Suprapubic skin (tissue), 3 donors: ENCODE measurements at regions not wholly inside any gene's neighbourhood (a gene's known extent, or its start where the extent isn't known, plus 50 kb on each side); places are given as distances from the start of the nearest gene placed in this dataset.

ENCODE experiments used
- CTCF ChIP-seq, 2 donors: fragments of 200-600 bp in 1 of 2; fragments of 450-650 bp in 1 of 2; sonication (generic) in 1 of 2; IDR thresholded peaks; one replicate each; pipeline ENCODE4 v1.5.1; 2016 to 2019; ENCODE audit warnings: antibody characterized with exemption in 2 of 2, mild to moderate bottlenecking in 1 of 2, moderate library complexity in 1 of 2
- POLR2A ChIP-seq, 2 donors: fragments of 450-650 bp; IDR thresholded peaks; one replicate each; pipeline ENCODE4 v1.6.1; 2017; ENCODE audit warnings: antibody characterized with exemption in 2 of 2, mild to moderate bottlenecking in 2 of 2, moderate library complexity in 2 of 2

- TF ChIP-seq CTCF (IDR thresholded peaks at IDR 0.05) (no peak), POLR2A (IDR thresholded peaks at IDR 0.05) (no peak)
These were observed 260.9 kb downstream of the ICOS start for GRCh38 chr2:204197336-204198005.
